ENCODE measurements at regions not wholly inside any gene's neighbourhood (a gene's known extent, or its start where the extent isn't known, plus 50 kb on each side); places are given as distances from the start of the nearest gene placed in this dataset.
"Not testable (repeated sequence)": the region's sequence is repeated elsewhere in the genome, so short reads cannot be mapped to it uniquely, and the experiment has no call there.

GRCh38 chr2:16067866-16068551 is 127.7 kb downstream of the MYCN start:
- DNase-seq (ENCODE audit: insufficient read length, low spot score) (no peak), FAIRE-seq (no peak)

GRCh38 chr2:16067444-16067843 is 127.1 kb downstream of the MYCN start:
- FAIRE-seq (no peak), DNase-seq (ENCODE audit: insufficient read length, low spot score) (no peak)

- FAIRE-seq (no peak), DNase-seq (ENCODE audit: insufficient read length, low spot score) (no peak)
Observed at GRCh38 chr2:16067037-16067406, 126.7 kb downstream of the MYCN start.

GRCh38 chr2:16066261-16067036 is 126.1 kb downstream of the MYCN start:
- no peak for DNase-seq (ENCODE audit: insufficient read length, low spot score)
- no peak for FAIRE-seq

GRCh38 chr2:16065272-16066069 is 125.1 kb downstream of the MYCN start:
- FAIRE-seq: not testable (repeated sequence)

GRCh38 chr2:16064745-16065144 is 124.4 kb downstream of the MYCN start:
- DNase-seq (ENCODE audit: insufficient read length, low spot score) (no peak), FAIRE-seq (no peak)

More at GRCh38 chr2:16065272-16066069, 125.1 kb downstream of the MYCN start:
- DNase-seq (ENCODE audit: insufficient read length, low spot score): not testable (repeated sequence)

- FAIRE-seq (no peak), DNase-seq (ENCODE audit: insufficient read length, low spot score) (no peak)
Observed at GRCh38 chr2:16063955-16064633, 123.7 kb downstream of the MYCN start.

- FAIRE-seq: no peak
Observed at GRCh38 chr2:16063251-16063850, 123.0 kb downstream of the MYCN start.

GRCh38 chr2:16062471-16063250 is 122.3 kb downstream of the MYCN start:
- DNase-seq (ENCODE audit: insufficient read length, low spot score) (no peak), FAIRE-seq (no peak)

More at GRCh38 chr2:16063251-16063850, 123.0 kb downstream of the MYCN start:
- DNase-seq (ENCODE audit: insufficient read length, low spot score): no peak

- DNase-seq (ENCODE audit: insufficient read length, low spot score) (no peak), FAIRE-seq (no peak)
Observed at GRCh38 chr2:16061441-16062217, 121.3 kb downstream of the MYCN start.

GRCh38 chr2:16060936-16061338 is 120.6 kb downstream of the MYCN start:
- FAIRE-seq (no peak), DNase-seq (ENCODE audit: insufficient read length, low spot score) (no peak)

- DNase-seq (ENCODE audit: insufficient read length, low spot score) (no peak), FAIRE-seq (no peak)
Observed at GRCh38 chr2:16060125-16060935, 120.0 kb downstream of the MYCN start.

GRCh38 chr2:16059393-16060016 is 119.2 kb downstream of the MYCN start:
- FAIRE-seq (no peak), DNase-seq (ENCODE audit: insufficient read length, low spot score) (no peak)

GRCh38 chr2:16058747-16059358 is 118.5 kb downstream of the MYCN start:
- FAIRE-seq: no peak
- no peak for DNase-seq (ENCODE audit: insufficient read length, low spot score)

- FAIRE-seq (no peak), DNase-seq (ENCODE audit: insufficient read length, low spot score) (no peak)
Observed at GRCh38 chr2:16058256-16058655, 117.9 kb downstream of the MYCN start.

- DNase-seq (ENCODE audit: insufficient read length, low spot score) (no peak), FAIRE-seq (no peak)
Observed at GRCh38 chr2:16057661-16058060, 117.3 kb downstream of the MYCN start.
